Type B pancreatic cell (in vitro differentiated cells): ENCODE measurements at regions not wholly inside any gene's neighbourhood (a gene's known extent, or its start where the extent isn't known, plus 50 kb on each side); places are given as distances from the start of the nearest gene placed in this dataset.

Experiments
- DNase-seq: peaks from one replicate; pipeline ENCODE4 v3.0.0; 2021; ENCODE audit warnings: mixed read lengths; ENCODE audit not compliant: unreplicated experiment; ENCODE audit errors: extremely low spot score
- H3K27ac Mint-ChIP-seq: 2 replicates; pipeline ENCODE4 v1.8.0; 2021; ENCODE audit warnings: mild to moderate bottlenecking, mixed read lengths
- H3K27me3 Mint-ChIP-seq: 2 replicates; pipeline ENCODE4 v1.8.0; 2021; ENCODE audit warnings: mixed read lengths
- H3K36me3 Mint-ChIP-seq: 2 replicates; pipeline ENCODE4 v1.8.0; 2021; ENCODE audit warnings: mixed read lengths
- H3K4me1 Mint-ChIP-seq: one replicate; pipeline ENCODE4 v1.8.0; 2021; ENCODE audit warnings: mixed read lengths; ENCODE audit not compliant: unreplicated experiment
- H3K4me3 Mint-ChIP-seq: 2 replicates; pipeline ENCODE4 v1.8.0; 2021; ENCODE audit warnings: mild to moderate bottlenecking, mixed read lengths
- H3K9me3 Mint-ChIP-seq: 2 replicates; pipeline ENCODE4 v1.8.0; 2021; ENCODE audit warnings: mixed read lengths
- CTCF ChIP-seq: fragments of 200-600 bp; sonication (generic); conservative IDR thresholded peaks from 2 replicates; pipeline ENCODE4 v1.5.0; 2021; ENCODE audit warnings: antibody characterized with exemption, mild to moderate bottlenecking

GRCh38 chr7:16350634-16351033 is 70.7 kb downstream of the CRPPA start:
- no peak for TF ChIP-seq CTCF
- no peak for DNase-seq
- H3K9me3 Mint-ChIP-seq: peaks cover 9% of the 10 kb centered on the region
- no peaks in the 10 kb centered on the region for H3K27me3 Mint-ChIP-seq
- peaks cover 17% of the 10 kb centered on the region for H3K4me1 Mint-ChIP-seq
- H3K4me3 Mint-ChIP-seq: no peak overlapping the region
- H3K36me3 Mint-ChIP-seq: no peaks in the 10 kb centered on the region
- H3K27ac Mint-ChIP-seq: no peak overlapping the region

- peaks cover 13% of the 10 kb centered on the region for H3K9me3 Mint-ChIP-seq
- no peak for DNase-seq
- H3K4me1 Mint-ChIP-seq: peaks cover 17% of the 10 kb centered on the region
- no peaks in the 10 kb centered on the region for H3K36me3 Mint-ChIP-seq
- H3K27ac Mint-ChIP-seq: no peak overlapping the region
- no peaks in the 10 kb centered on the region for H3K27me3 Mint-ChIP-seq
- no peak for TF ChIP-seq CTCF
- H3K4me3 Mint-ChIP-seq: no peak overlapping the region
Observed at GRCh38 chr7:16348251-16348650, 73.1 kb downstream of the CRPPA start.

GRCh38 chr7:16347827-16348192 is 73.5 kb downstream of the CRPPA start:
- Mint-ChIP-seq H3K27me3 (no peaks in the 10 kb centered on the region), H3K4me3 (no peak overlapping the region), H3K27ac (no peak overlapping the region), H3K36me3 (no peaks in the 10 kb centered on the region), H3K4me1 (peaks cover 17% of the 10 kb centered on the region), H3K9me3 (peaks cover 13% of the 10 kb centered on the region)
- DNase-seq: no peak
- TF ChIP-seq CTCF: no peak

- no peak overlapping the region for H3K27ac Mint-ChIP-seq
- TF ChIP-seq CTCF: no peak
- H3K36me3 Mint-ChIP-seq: no peaks in the 10 kb centered on the region
- H3K4me3 Mint-ChIP-seq: no peak overlapping the region
- peaks cover 13% of the 10 kb centered on the region for H3K9me3 Mint-ChIP-seq
- H3K27me3 Mint-ChIP-seq: no peaks in the 10 kb centered on the region
- H3K4me1 Mint-ChIP-seq: peaks cover 17% of the 10 kb centered on the region
- DNase-seq: no peak
Observed at GRCh38 chr7:16347066-16347826, 74.1 kb downstream of the CRPPA start.

GRCh38 chr7:16345979-16346958 is 75.1 kb downstream of the CRPPA start:
- Mint-ChIP-seq H3K4me1 (peaks cover 17% of the 10 kb centered on the region), H3K27me3 (no peaks in the 10 kb centered on the region), H3K27ac (no peak overlapping the region), H3K9me3 (peaks cover 6% of the 10 kb centered on the region), H3K4me3 (no peak overlapping the region), H3K36me3 (no peaks in the 10 kb centered on the region)
- TF ChIP-seq CTCF: no peak
- DNase-seq: no peak
